CMK (cell line): ENCODE measurements at regions not wholly inside any gene's neighbourhood (a gene's known extent, or its start where the extent isn't known, plus 50 kb on each side); places are given as distances from the start of the nearest gene placed in this dataset.

ENCODE experiments used
- DNase-seq: peaks from one replicate; pipeline ENCODE4 v3.0.0-alpha.2; 2010; ENCODE audit warnings: low read depth

GRCh38 chr2:65498396-65498795, 66.0 kb upstream of the SPRED2 start:
- no peak for DNase-seq

GRCh38 chr2:65495251-65495877, 63.0 kb upstream of the SPRED2 start:
- no peak for DNase-seq

GRCh38 chr2:65494078-65494477, 61.7 kb upstream of the SPRED2 start:
- no peak for DNase-seq

- DNase-seq: no peak
These were observed 59.0 kb upstream of the SPRED2 start for GRCh38 chr2:65491381-65491905.

GRCh38 chr2:65490222-65490621, 57.8 kb upstream of the SPRED2 start:
- no peak for DNase-seq

GRCh38 chr2:65489269-65489668, 56.9 kb upstream of the SPRED2 start:
- no peak for DNase-seq

- DNase-seq: no peak
These were observed 56.1 kb upstream of the SPRED2 start for GRCh38 chr2:65488527-65488926.

- no peak for DNase-seq
These were observed 55.0 kb upstream of the SPRED2 start for GRCh38 chr2:65487404-65487803.

GRCh38 chr2:65486802-65487201, 54.4 kb upstream of the SPRED2 start:
- DNase-seq: no peak

- no peak for DNase-seq
These were observed 53.9 kb upstream of the SPRED2 start for GRCh38 chr2:65486282-65486681.

GRCh38 chr2:65485839-65486238, 53.4 kb upstream of the SPRED2 start:
- DNase-seq: no peak

- DNase-seq: no peak
These were observed 51.4 kb upstream of the SPRED2 start for GRCh38 chr2:65483763-65484162.

GRCh38 chr2:65482971-65483370, 50.6 kb upstream of the SPRED2 start:
- no peak for DNase-seq
